ENCODE measurements at regions not wholly inside any gene's neighbourhood (a gene's known extent, or its start where the extent isn't known, plus 50 kb on each side); places are given as distances from the start of the nearest gene placed in this dataset.

GRCh38 chr10:128465697-128466096, 339.5 kb upstream of the MKI67 start:
- no peak for DNase-seq (ENCODE audit: low read depth in 2 of 2)

GRCh38 chr10:128466831-128467371, 340.7 kb upstream of the MKI67 start:
- DNase-seq (ENCODE audit: low read depth in 2 of 2): no peak

GRCh38 chr10:128468462-128468861, 342.2 kb upstream of the MKI67 start:
- DNase-seq (ENCODE audit: low read depth in 2 of 2): no peak

GRCh38 chr10:128469515-128469914, 343.3 kb upstream of the MKI67 start:
- DNase-seq (ENCODE audit: low read depth in 2 of 2): no peak

- DNase-seq (ENCODE audit: low read depth in 2 of 2): no peak
These were observed 344.2 kb upstream of the MKI67 start for GRCh38 chr10:128470321-128470965.

GRCh38 chr10:128471151-128471550, 344.9 kb upstream of the MKI67 start:
- no peak for DNase-seq (ENCODE audit: low read depth in 2 of 2)

- DNase-seq (ENCODE audit: low read depth in 2 of 2): no peak
These were observed 346.0 kb upstream of the MKI67 start for GRCh38 chr10:128472196-128472595.

GRCh38 chr10:128473396-128473795, 347.2 kb upstream of the MKI67 start:
- no peak for DNase-seq (ENCODE audit: low read depth in 2 of 2)

- DNase-seq (ENCODE audit: low read depth in 2 of 2): no peak
These were observed 347.7 kb upstream of the MKI67 start for GRCh38 chr10:128473911-128474310.

GRCh38 chr10:128474571-128474970, 348.3 kb upstream of the MKI67 start:
- no peak for DNase-seq (ENCODE audit: low read depth in 2 of 2)

GRCh38 chr10:128475686-128476367, 349.6 kb upstream of the MKI67 start:
- no peak for DNase-seq (ENCODE audit: low read depth in 2 of 2)

GRCh38 chr10:128476368-128476725, 350.1 kb upstream of the MKI67 start:
- no peak for DNase-seq (ENCODE audit: low read depth in 2 of 2)

- DNase-seq (ENCODE audit: low read depth in 2 of 2): no peak
These were observed 350.6 kb upstream of the MKI67 start for GRCh38 chr10:128476845-128477244.

GRCh38 chr10:128480601-128481000, 354.4 kb upstream of the MKI67 start:
- DNase-seq (ENCODE audit: low read depth in 2 of 2): no peak

- DNase-seq (ENCODE audit: low read depth in 2 of 2): no peak
These were observed 355.1 kb upstream of the MKI67 start for GRCh38 chr10:128481152-128481840.

- DNase-seq (ENCODE audit: low read depth in 2 of 2): no peak
These were observed 355.8 kb upstream of the MKI67 start for GRCh38 chr10:128482052-128482451.

- no peak for DNase-seq (ENCODE audit: low read depth in 2 of 2)
These were observed 357.0 kb upstream of the MKI67 start for GRCh38 chr10:128483216-128483615.

GRCh38 chr10:128484041-128484440, 357.8 kb upstream of the MKI67 start:
- DNase-seq (ENCODE audit: low read depth in 2 of 2): no peak

- DNase-seq (ENCODE audit: low read depth in 2 of 2): no peak
These were observed 359.5 kb upstream of the MKI67 start for GRCh38 chr10:128485701-128486235.

GRCh38 chr10:128487517-128487916, 361.3 kb upstream of the MKI67 start:
- DNase-seq (ENCODE audit: low read depth in 2 of 2): no peak

GRCh38 chr10:128489324-128490247, 363.4 kb upstream of the MKI67 start:
- DNase-seq (ENCODE audit: low read depth in 2 of 2): no peak

Measured in stimulated activated CD8-positive, alpha-beta memory T cell treated with anti-CD3 and anti-CD28 coated beads, Interleukin-7, amount 100 ng/mL, for 1 hour (primary cell).